ENCODE measurements at regions not wholly inside any gene's neighbourhood (a gene's known extent, or its start where the extent isn't known, plus 50 kb on each side); places are given as distances from the start of the nearest gene placed in this dataset.

GRCh38 chr6:67129780-67130179, 1422.8 kb upstream of the EYS start:
- H3K9me3 ChIP-seq, result no peaks in the 10 kb centered on the region
- POLR2A ChIA-PET, result no interaction called here
- no peaks in the 10 kb centered on the region for H3K4me1 ChIP-seq
- no peak overlapping the region for H3K4me3 ChIP-seq
- CTCF ChIA-PET, result no interaction called here
- no peak overlapping the region for H3K27ac ChIP-seq
- no peak overlapping the region for H3K4me2 ChIP-seq
- no peak for FAIRE-seq
- 4% methylated on average over 4 of the region's 4 CpGs for WGBS (ENCODE audit: missing lambda C conversion rate)
- no peak for ATAC-seq
- DNase-seq (ENCODE audit: low read depth in 1 of 2, low spot score in 1 of 2), result no peak
- TF ChIP-seq NPAS2 (CRISPR knock-in tag; IDR thresholded peaks at IDR 0.05; ENCODE audit: borderline replicate concordance), result no peak
- TF ChIP-seq RNF2 (IDR thresholded peaks at IDR 0.05; ENCODE audit: borderline replicate concordance, low read depth), result no peak
- TF ChIP-seq JUNB (IDR thresholded peaks at IDR 0.05), result no peak
- no peak for TF ChIP-seq ZC3H11A (IDR thresholded peaks at IDR 0.05)
- no peak for TF ChIP-seq HMGXB4 (CRISPR knock-in tag; IDR thresholded peaks at IDR 0.05; ENCODE audit: borderline replicate concordance)
- TF ChIP-seq JUN (IDR thresholded peaks at IDR 0.05), result no peak
- TF ChIP-seq KDM1A (IDR thresholded peaks at IDR 0.05; ENCODE audit: low read depth), result no peak
- TF ChIP-seq CTCF (IDR thresholded peaks at IDR 0.05), result no peak
- TF ChIP-seq TFCP2L1 (CRISPR knock-in tag; IDR thresholded peaks at IDR 0.05), result no peak
- TF ChIP-seq TP53 (CRISPR knock-in tag; IDR thresholded peaks at IDR 0.05), result no peak
- TF ChIP-seq CBX2 (IDR thresholded peaks at IDR 0.05; ENCODE audit: borderline replicate concordance, low read depth), result no peak
- no peak for TF ChIP-seq SREBF2 (IDR thresholded peaks at IDR 0.05)
- no peak for TF ChIP-seq RCOR1 (IDR thresholded peaks at IDR 0.05; ENCODE audit: low read depth, low read length)
- TF ChIP-seq CEBPB (IDR thresholded peaks at IDR 0.05), result no peak

GRCh38 chr6:67127041-67127440, 1420.0 kb upstream of the EYS start:
- no peak for ATAC-seq
- TF ChIP-seq EP300 (IDR thresholded peaks at IDR 0.05) (no peak), ZC3H11A (IDR thresholded peaks at IDR 0.05) (no peak), HEYL (CRISPR knock-in tag; IDR thresholded peaks at IDR 0.05) (no peak), KDM5A (IDR thresholded peaks at IDR 0.05) (no peak), CEBPB (IDR thresholded peaks at IDR 0.05) (no peak), ZNF302 (CRISPR knock-in tag; IDR thresholded peaks at IDR 0.05) (no peak)
- no peak for DNase-seq (ENCODE audit: low read depth in 1 of 2, low spot score in 1 of 2)
- no peak for FAIRE-seq
- 21% methylated on average over 1 of the region's 1 CpG for WGBS (ENCODE audit: missing lambda C conversion rate)
- POLR2A ChIA-PET, result no interaction called here
- H3K27ac ChIP-seq, result no peak overlapping the region
- no peak overlapping the region for H3K4me3 ChIP-seq
- CTCF ChIA-PET, result no interaction called here
- no peak overlapping the region for H3K4me2 ChIP-seq
- no peaks in the 10 kb centered on the region for H3K4me1 ChIP-seq
- no peaks in the 10 kb centered on the region for H3K9me3 ChIP-seq

GRCh38 chr6:67121115-67121514, 1414.1 kb upstream of the EYS start:
- FAIRE-seq, result no peak
- DNase-seq (ENCODE audit: low read depth in 1 of 2, low spot score in 1 of 2), result no peak
- no peak for ATAC-seq
- ChIA-PET CTCF (no interaction called here), POLR2A (no interaction called here)
- Histone ChIP-seq H3K4me1 (no peaks in the 10 kb centered on the region), H3K9me3 (no peaks in the 10 kb centered on the region), H3K4me2 (no peak overlapping the region), H3K27ac (no peak overlapping the region), H3K4me3 (no peak overlapping the region)
- TF ChIP-seq ZC3H11A (IDR thresholded peaks at IDR 0.05), result peak; percentile 28; the same call in 1 of the 2 replicates
- TF ChIP-seq TP53 (CRISPR knock-in tag; IDR thresholded peaks at IDR 0.05), result no peak
- 65% methylated on average over 3 of the region's 3 CpGs for WGBS (ENCODE audit: missing lambda C conversion rate)

- FAIRE-seq (no peak), ATAC-seq (no peak), DNase-seq (ENCODE audit: low read depth in 1 of 2, low spot score in 1 of 2) (no peak)
- WGBS (ENCODE audit: missing lambda C conversion rate), result 4% methylated on average over 5 of the region's 5 CpGs
- CTCF ChIA-PET, result no interaction called here
- POLR2A ChIA-PET, result no interaction called here
- no peaks in the 10 kb centered on the region for H3K9me3 ChIP-seq
- no peak overlapping the region for H3K27ac ChIP-seq
- H3K4me2 ChIP-seq, result no peak overlapping the region
- no peak overlapping the region for H3K4me3 ChIP-seq
- H3K4me1 ChIP-seq, result no peaks in the 10 kb centered on the region
- TF ChIP-seq ZNF302 (CRISPR knock-in tag; IDR thresholded peaks at IDR 0.05) (no peak), ZSCAN20 (CRISPR knock-in tag; IDR thresholded peaks at IDR 0.05) (no peak), FOXS1 (CRISPR knock-in tag; IDR thresholded peaks at IDR 0.05) (no peak), ELK1 (IDR thresholded peaks at IDR 0.05; ENCODE audit: low read depth, low read length) (no peak), MAX (IDR thresholded peaks at IDR 0.05) (no peak), KDM1A (IDR thresholded peaks at IDR 0.05; ENCODE audit: low read depth) (no peak), REST (IDR thresholded peaks at IDR 0.05) (no peak), RNF2 (IDR thresholded peaks at IDR 0.05; ENCODE audit: borderline replicate concordance, low read depth) (no peak), TP53 (CRISPR knock-in tag; IDR thresholded peaks at IDR 0.05) (no peak)
Measured at GRCh38 chr6:67112120-67112519, 1405.1 kb upstream of the EYS start.

Measured in A549 (cell line).